SK-N-SH treated with all-trans-retinoic acid at 6 μM for 48 hours (cell line): ENCODE measurements at regions not wholly inside any gene's neighbourhood (a gene's known extent, or its start where the extent isn't known, plus 50 kb on each side); places are given as distances from the start of the nearest gene placed in this dataset.

Experiments used
- ATAC-seq: fragments of 200-7000 bp; cut with Tn5 transposase; 3 replicates; pipeline ENCODE4 v1.9.1; 2020; ENCODE audit warnings: mild to moderate bottlenecking, moderate library complexity
- ARNTL ChIP-seq: fragments of 450-650 bp; formaldehyde crosslinking; IDR thresholded peaks from 2 replicates; pipeline ENCODE4 v1.5.0; 2020; ENCODE audit warnings: low read depth, mild to moderate bottlenecking, moderate library complexity, borderline replicate concordance
- BACH2 ChIP-seq: fragments of 250-450 bp; sonication (Bioruptor Pico); IDR thresholded peaks from 2 replicates; pipeline ENCODE4 v1.9.0; 2021; ENCODE audit warnings: mild to moderate bottlenecking, borderline replicate concordance
- CREB5 ChIP-seq: fragments of 250-450 bp; sonication (Bioruptor Pico); IDR thresholded peaks from 2 replicates; pipeline ENCODE4 v1.5.1; 2020; ENCODE audit warnings: low read depth, mild to moderate bottlenecking, moderate library complexity
- CSDC2 ChIP-seq: fragments of 250-450 bp; sonication (Bioruptor Pico); IDR thresholded peaks from 2 replicates; pipeline ENCODE4 v1.5.0; 2020; ENCODE audit warnings: mild to moderate bottlenecking, moderate library complexity
- CSRNP3 ChIP-seq: fragments of 250-450 bp; sonication (Bioruptor Pico); IDR thresholded peaks from 2 replicates; pipeline ENCODE4 v1.5.1; 2021; ENCODE audit warnings: mild to moderate bottlenecking, moderate library complexity
- ESRRG ChIP-seq: fragments of 250-450 bp; sonication (Bioruptor Pico); IDR thresholded peaks from 2 replicates; pipeline ENCODE4 v1.6.1; 2021; ENCODE audit warnings: mild to moderate bottlenecking
- GLIS3 ChIP-seq: fragments of 250-450 bp; sonication (Bioruptor Pico); IDR thresholded peaks from 2 replicates; pipeline ENCODE4 v1.5.0; 2020; ENCODE audit warnings: mild to moderate bottlenecking, moderate library complexity
- OSR1 ChIP-seq: fragments of 250-450 bp; sonication (Bioruptor Pico); IDR thresholded peaks from 2 replicates; pipeline ENCODE4 v1.8.0; 2022; ENCODE audit warnings: moderate library complexity, mild to moderate bottlenecking, inconsistent platforms
- PPARA ChIP-seq: fragments of 250-450 bp; sonication (Bioruptor Pico); IDR thresholded peaks from 2 replicates; pipeline ENCODE4 v1.5.0; 2020; ENCODE audit warnings: mild to moderate bottlenecking, borderline replicate concordance
- RARB ChIP-seq: fragments of 250-450 bp; sonication (Bioruptor Pico); IDR thresholded peaks from 2 replicates; pipeline ENCODE4 v1.8.0; 2021; ENCODE audit warnings: mild to moderate bottlenecking, moderate library complexity
- SNAI2 ChIP-seq: fragments of 250-450 bp; sonication (Bioruptor Pico); IDR thresholded peaks from 2 replicates; pipeline ENCODE4 v1.5.0; 2020; ENCODE audit warnings: mild to moderate bottlenecking, moderate library complexity
- TCF4 ChIP-seq: fragments of 250-450 bp; sonication (Bioruptor Pico); IDR thresholded peaks from 2 replicates; pipeline ENCODE4 v1.8.0; 2021; ENCODE audit warnings: mild to moderate bottlenecking, moderate library complexity, borderline replicate concordance
- TOX ChIP-seq: fragments of 250-450 bp; sonication (Bioruptor Pico); IDR thresholded peaks from 2 replicates; pipeline ENCODE4 v1.8.0; 2021; ENCODE audit warnings: mild to moderate bottlenecking, moderate library complexity, borderline replicate concordance
- ZC3H10 ChIP-seq: fragments of 250-450 bp; sonication (Bioruptor Pico); IDR thresholded peaks from 2 replicates; pipeline ENCODE4 v1.5.1; 2021; ENCODE audit warnings: mild to moderate bottlenecking, moderate library complexity
- ZFP30 ChIP-seq: fragments of 450-650 bp; formaldehyde crosslinking; IDR thresholded peaks from 2 replicates; pipeline ENCODE4 v1.5.0; 2022; ENCODE audit warnings: mild to moderate bottlenecking, moderate library complexity
- ZNF565 ChIP-seq: fragments of 450-650 bp; formaldehyde crosslinking; conservative IDR thresholded peaks from 2 replicates; pipeline ENCODE4 v1.5.0; 2020; ENCODE audit warnings: low read depth, mild to moderate bottlenecking, moderate library complexity
- ZNF70 ChIP-seq: fragments of 450-650 bp; formaldehyde crosslinking; IDR thresholded peaks from 2 replicates; pipeline ENCODE4 v1.5.0; 2020; ENCODE audit warnings: mild to moderate bottlenecking, moderate library complexity
- ZNF8 ChIP-seq: fragments of 450-650 bp; formaldehyde crosslinking; IDR thresholded peaks from 2 replicates; pipeline ENCODE4 v1.5.0; 2020; ENCODE audit warnings: mild to moderate bottlenecking, moderate library complexity
- TF ChIP-seq, protein P1 (sequence below): fragments of 250-450 bp; sonication (Bioruptor Pico); IDR thresholded peaks from 2 replicates; pipeline ENCODE4 v1.8.0; 2021; ENCODE audit warnings: low read depth, mild to moderate bottlenecking, moderate library complexity, borderline replicate concordance
- TF ChIP-seq, protein P2 (sequence below): fragments of 250-450 bp; sonication (Bioruptor Pico); IDR thresholded peaks from 2 replicates; pipeline ENCODE4 v1.8.0; 2020; ENCODE audit warnings: mild to moderate bottlenecking, moderate library complexity, borderline replicate concordance

DNA sequence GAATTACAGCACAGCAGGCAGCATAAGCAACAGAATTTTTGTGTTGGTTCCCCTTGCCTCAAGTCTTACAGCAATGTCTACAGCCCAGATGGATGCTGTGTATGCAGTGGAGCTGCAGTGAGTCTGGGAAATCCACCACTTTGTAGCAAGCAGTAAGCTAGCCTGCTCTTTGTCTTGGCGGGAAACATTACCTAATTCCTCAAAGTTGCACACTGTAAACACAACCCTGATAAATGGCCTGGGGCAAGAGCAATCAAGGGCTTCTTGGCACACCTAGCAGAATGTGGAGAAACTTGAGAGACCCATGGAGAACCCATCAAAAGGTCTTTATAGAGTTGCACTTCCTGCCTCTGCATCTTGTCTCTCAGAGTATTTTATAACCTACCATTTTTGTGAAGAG lies 102.0 kb upstream of the FOXP2 start:
- TF ChIP-seq ZNF70 (CRISPR knock-in tag) (no peak), SNAI2 (CRISPR knock-in tag) (no peak), TOX (CRISPR knock-in tag) (no peak), CREB5 (CRISPR knock-in tag) (no peak), ZC3H10 (CRISPR knock-in tag) (no peak), OSR1 (no peak), ZNF565 (CRISPR knock-in tag) (no peak), BACH2 (CRISPR knock-in tag) (no peak)
- TF ChIP-seq, all 23 proteins: peak for 0
- ATAC-seq: no peak

GRCh38 chr7:114310345-114311110 lies 104.1 kb upstream of the FOXP2 start:
- ATAC-seq: no peak

DNA sequence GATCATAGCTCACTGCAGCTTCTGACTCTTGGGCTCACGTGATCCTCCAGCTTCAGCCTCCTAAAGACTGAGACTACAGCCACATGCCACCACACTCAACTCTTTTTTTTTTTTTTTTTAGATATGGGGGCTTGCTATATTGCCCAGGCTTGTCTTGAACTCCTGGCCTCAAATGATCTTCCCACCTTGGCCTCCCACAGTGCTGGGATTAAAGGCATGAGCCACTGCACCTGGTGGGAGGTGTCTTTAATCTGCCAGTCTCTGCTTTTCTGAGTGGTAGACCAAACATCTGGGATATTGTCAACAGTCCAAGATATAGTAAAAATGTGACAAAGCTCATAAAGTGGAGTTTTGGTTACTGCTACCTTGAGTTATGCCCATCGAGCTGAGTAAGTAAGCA lies 104.9 kb upstream of the FOXP2 start:
- ATAC-seq: no peak

More at GRCh38 chr7:114310345-114311110, 104.1 kb upstream of the FOXP2 start:
- no peak for TF ChIP-seq ZC3H10 (CRISPR knock-in tag)
- no peak for TF ChIP-seq GLIS3
- no peak for TF ChIP-seq ESRRG (CRISPR knock-in tag)
- TF ChIP-seq ZFP30 (CRISPR knock-in tag): no peak
- no peak for TF ChIP-seq CSRNP3 (CRISPR knock-in tag)
- TF ChIP-seq CREB5 (CRISPR knock-in tag): no peak
- TF ChIP-seq ZNF8 (CRISPR knock-in tag): no peak
- TF ChIP-seq RARB (CRISPR knock-in tag): no peak
- TF ChIP-seq TCF4 (CRISPR knock-in tag): no peak
- no peak for TF ChIP-seq PPARA (CRISPR knock-in tag)
- TF ChIP-seq OSR1: no peak

More for the DNA sequence above, 104.9 kb upstream of the FOXP2 start:
- TF ChIP-seq, protein P1, sequence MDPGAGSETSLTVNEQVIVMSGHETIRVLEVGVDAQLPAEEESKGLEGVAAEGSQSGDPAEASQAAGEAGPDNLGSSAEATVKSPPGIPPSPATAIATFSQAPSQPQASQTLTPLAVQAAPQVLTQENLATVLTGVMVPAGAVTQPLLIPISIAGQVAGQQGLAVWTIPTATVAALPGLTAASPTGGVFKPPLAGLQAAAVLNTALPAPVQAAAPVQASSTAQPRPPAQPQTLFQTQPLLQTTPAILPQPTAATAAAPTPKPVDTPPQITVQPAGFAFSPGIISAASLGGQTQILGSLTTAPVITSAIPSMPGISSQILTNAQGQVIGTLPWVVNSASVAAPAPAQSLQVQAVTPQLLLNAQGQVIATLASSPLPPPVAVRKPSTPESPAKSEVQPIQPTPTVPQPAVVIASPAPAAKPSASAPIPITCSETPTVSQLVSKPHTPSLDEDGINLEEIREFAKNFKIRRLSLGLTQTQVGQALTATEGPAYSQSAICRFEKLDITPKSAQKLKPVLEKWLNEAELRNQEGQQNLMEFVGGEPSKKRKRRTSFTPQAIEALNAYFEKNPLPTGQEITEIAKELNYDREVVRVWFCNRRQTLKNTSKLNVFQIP: no peak
- no peak for TF ChIP-seq ARNTL (CRISPR knock-in tag)
- no peak for TF ChIP-seq ZNF565 (CRISPR knock-in tag)
- TF ChIP-seq OSR1: no peak
- TF ChIP-seq, protein P2, sequence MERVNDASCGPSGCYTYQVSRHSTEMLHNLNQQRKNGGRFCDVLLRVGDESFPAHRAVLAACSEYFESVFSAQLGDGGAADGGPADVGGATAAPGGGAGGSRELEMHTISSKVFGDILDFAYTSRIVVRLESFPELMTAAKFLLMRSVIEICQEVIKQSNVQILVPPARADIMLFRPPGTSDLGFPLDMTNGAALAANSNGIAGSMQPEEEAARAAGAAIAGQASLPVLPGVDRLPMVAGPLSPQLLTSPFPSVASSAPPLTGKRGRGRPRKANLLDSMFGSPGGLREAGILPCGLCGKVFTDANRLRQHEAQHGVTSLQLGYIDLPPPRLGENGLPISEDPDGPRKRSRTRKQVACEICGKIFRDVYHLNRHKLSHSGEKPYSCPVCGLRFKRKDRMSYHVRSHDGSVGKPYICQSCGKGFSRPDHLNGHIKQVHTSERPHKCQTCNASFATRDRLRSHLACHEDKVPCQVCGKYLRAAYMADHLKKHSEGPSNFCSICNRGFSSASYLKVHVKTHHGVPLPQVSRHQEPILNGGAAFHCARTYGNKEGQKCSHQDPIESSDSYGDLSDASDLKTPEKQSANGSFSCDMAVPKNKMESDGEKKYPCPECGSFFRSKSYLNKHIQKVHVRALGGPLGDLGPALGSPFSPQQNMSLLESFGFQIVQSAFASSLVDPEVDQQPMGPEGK (CRISPR knock-in tag): no peak
- no peak for TF ChIP-seq SNAI2 (CRISPR knock-in tag)
- no peak for TF ChIP-seq CREB5 (CRISPR knock-in tag)
- TF ChIP-seq ZNF8 (CRISPR knock-in tag): no peak
- TF ChIP-seq CSDC2: no peak
